NCI-H128 (cell line): ENCODE measurements at regions not wholly inside any gene's neighbourhood (a gene's known extent, or its start where the extent isn't known, plus 50 kb on each side); places are given as distances from the start of the nearest gene placed in this dataset.

Experiments
- DNase-seq: peaks from one replicate; lab custom pipeline; 2025; ENCODE audit not compliant: unreplicated experiment; lab: John Stamatoyannopoulos, UW

DNA sequence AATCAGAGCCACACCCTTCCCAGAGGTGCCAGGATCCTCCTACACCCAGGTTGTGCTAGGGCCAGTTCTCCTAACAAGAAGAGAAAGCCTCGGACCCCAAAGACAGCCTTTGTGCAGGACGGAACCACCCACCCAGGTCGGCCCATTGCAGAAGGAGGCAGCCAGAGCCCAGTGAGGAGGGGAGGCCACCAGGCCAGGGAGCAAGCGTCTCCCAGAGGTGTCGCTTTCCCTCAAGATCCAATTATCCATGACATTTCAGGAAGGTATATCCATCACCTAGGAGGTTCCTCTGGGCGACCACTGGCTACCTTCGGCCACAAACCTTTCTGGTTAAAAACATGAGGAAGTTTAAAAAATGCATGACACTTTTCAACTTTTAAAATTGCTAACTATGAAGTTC is 87.4 kb upstream of the THBS2 start:
- no peak for DNase-seq

GRCh38 chr6:169340395-169340794 is 86.7 kb upstream of the THBS2 start:
- DNase-seq: no peak

DNA sequence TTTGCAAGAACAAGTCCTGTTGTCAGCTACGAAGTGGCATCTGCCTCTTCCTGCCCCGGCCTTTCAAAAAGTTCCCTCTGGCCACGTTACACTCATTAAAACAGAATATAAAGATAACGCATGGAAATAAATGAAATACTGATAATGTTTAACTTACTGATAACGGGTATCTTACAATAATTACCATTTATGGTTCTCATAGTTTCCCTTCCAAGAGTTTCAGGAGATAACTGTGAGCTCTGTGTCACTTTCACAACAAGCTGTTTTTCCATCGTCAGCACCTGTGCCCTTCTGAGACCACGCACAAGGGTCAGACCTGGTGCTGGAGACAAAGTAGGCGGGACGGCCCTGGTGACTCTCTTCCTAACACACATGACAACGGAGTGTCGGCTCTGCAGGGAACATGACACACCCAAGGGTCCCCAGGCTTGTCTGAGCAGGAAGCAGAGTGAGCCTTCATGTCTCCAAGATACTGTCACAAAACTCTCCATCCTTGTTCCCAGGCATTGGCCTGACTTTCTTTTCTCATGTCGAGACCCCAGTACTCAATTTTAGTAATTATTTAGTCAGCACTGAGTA is 86.2 kb upstream of the THBS2 start:
- DNase-seq: no peak

GRCh38 chr6:169339025-169339424 is 85.4 kb upstream of the THBS2 start:
- no peak for DNase-seq

DNA sequence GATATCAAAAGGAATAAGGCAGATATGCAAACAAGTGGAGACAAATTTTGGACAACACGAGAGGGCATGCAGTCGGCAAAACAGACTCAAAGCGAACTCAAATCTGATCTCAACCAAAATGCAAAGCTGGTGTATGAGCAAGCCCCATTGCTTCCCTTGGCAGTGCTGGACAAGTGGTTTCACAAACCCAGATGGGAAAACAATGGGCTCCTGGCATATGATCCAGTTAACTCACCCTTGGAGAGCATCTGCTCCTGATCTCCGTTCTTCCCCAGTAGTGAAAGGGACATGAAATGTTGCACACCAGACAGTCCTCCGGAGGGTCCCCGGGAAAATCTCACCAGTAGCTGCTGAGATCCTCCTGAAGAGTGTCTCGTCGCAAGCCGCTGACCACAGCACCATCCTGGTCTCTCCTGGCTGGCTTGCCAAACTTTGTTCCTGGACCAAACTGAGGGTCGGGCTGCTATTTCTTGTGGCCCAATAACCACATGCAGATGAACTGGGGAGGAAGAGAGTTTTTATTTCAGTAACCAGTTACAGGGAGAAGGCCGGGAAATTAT is 84.3 kb upstream of the THBS2 start:
- DNase-seq: no peak

DNA sequence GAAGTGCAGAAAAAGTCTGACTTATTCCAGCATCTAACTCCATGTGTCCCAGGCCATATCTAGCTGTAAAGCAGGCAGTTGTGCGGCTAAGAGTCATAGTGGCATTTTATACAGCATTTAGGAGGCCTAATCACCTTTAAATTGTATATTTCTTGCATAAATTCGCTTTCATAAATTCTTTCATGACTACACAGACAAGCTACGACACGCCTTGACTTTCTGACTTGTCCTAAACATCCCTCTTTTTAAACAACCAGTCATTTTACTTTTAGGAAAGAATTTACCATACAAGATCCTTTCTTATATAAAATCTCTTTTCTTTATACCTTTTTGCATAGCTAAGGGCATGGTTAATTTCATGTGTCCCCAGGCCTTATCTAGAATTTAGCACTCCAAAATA is 81.7 kb upstream of the THBS2 start:
- DNase-seq: no peak

- DNase-seq: no peak
These were observed 78.6 kb upstream of the THBS2 start for GRCh38 chr6:169332250-169332649.

DNA sequence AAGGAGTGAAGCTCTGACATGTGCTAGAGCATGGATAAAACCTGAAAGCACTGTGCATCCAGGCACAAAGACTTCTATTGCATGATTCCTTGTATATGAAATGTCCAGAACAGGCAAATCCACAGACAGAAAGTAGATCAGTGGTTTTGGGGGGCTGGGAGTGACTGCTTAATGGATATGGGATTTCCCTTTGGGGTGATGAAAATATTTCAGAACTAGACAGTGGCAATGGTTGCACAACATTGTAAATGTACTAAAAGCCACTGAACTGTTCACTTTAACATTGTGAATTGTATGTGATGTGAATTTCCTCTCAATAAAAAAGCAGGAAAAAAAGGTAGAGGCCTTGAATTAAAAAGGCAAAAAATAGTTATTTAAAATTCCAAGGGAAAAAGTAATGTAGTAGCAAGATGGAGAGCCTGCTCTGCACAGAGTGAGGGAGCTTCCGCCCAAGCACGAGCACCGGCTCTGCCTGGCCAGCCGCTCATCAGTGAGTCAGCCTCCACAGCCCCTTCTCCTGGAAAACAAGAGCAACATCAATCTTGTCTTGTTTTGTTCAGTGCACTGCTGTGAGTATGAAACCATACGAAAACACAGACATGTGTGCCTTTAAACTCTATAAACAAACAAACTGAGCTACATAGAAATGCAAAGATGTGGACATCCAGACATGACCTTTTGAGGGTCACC is 74.6 kb upstream of the THBS2 start:
- no peak for DNase-seq

GRCh38 chr6:169326067-169326799 is 72.6 kb upstream of the THBS2 start:
- DNase-seq: no peak

DNA sequence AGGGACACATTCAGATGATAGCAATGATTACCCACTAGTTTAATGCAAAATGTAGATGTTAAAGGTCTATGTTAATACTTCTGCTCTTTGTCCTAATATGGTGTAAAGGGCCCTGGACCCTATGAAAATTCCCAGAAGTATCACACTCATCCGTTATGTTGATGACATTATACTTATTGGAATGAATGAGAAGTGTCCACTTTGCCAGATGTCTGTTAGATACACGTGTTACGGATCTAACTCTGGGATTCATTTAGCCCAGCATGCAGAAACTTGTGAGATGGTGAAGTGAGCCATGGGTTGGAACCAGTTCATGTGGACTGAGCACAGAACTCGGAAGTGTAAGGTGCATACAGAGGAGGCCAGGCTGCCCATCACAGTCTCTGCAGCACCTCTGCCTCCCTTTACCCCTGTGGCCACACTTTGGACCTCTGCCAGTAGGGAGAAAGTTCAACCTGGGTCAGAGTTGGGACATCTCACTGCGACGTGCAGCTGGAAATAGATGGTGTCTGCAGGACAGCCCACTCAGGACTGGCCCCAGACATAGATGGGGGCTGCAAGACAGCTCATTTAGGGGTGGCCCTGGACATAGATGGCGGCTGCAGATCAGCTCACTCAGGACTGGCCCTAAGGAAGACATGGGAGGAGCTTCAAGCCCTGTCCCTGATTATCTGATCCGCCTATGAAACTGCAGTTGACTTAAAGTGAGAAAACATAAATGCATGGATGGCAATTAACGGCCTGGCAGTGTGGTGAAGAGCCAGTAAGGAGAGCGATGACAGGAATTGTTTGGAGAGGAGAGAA is 71.2 kb upstream of the THBS2 start:
- no peak for DNase-seq

GRCh38 chr6:169324086-169324485 is 70.4 kb upstream of the THBS2 start:
- DNase-seq: no peak

GRCh38 chr6:169323221-169323620 is 69.6 kb upstream of the THBS2 start:
- no peak for DNase-seq

DNA sequence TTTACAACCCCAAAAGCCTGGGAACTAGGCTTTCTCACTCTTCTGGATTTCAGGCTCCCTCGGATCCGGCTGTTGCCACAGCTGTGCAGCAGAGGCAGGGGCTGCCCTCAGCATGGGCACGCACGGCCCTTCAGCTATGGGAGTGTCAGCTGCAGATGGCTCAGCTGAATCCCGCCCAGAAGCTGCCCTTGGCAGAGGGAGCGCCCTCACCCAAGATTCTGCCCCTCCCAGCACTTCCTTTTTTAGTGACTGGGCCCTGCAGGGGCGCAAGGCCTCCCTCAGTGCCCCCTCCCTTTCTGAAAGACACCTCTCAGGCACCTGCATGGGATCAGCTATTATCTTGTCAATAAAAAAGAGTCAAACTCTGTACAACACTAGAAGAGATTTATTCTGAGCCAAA is 67.9 kb upstream of the THBS2 start:
- DNase-seq: no peak

DNA sequence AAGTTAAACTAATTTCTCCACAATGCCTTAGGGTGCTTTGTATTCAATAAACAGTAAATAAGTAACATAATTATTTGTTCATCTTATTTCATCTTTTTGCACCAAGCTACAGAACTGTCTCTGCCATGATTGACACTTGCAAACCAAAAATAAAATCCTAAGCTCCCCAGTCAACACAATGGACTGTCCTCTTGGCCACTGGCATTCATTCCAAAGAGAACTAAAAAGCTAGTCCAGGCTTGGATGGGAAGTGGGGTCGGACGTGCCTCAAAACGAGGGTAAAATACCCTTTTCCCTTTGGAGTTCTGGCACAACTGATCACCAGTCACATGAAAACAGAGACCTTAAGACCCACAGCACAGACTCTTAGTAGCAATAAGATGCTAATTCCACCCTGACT is 66.4 kb upstream of the THBS2 start:
- no peak for DNase-seq

DNA sequence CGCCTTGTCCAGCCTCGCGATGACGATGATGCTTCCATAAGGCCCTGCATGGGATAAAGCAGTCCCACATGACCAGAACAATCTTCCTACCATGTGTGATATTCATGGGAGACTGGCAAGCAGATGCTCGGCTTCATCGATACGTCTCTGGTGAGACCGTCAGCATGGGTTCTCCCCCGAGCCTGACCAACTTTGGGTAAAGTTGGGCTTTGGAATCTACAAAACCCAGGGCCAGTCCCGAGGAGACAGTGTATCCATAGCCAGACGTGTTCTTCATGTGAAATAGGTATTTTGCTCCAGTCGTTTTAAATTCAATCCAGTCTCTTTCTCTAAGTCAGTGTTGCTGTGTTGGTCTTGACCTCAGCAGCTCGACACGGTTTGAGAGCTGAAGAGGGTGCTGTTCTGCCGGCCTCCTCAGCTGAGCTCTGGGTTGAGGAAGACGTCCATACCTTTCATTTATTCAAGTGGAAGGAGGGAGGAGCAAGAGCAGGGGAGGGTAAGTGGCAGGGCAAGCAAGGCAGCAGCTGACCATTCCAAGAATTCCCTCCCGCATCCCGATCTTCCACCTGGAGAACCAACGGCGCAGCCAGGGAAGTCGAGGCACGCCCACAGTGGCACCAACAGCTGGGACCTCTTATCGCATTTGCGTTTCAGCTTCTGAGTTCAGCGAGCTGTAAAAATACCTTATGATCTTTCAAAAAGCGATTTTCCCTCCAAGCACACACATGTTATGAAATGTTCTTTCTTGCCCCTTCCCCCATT is 64.0 kb upstream of the THBS2 start:
- DNase-seq: no peak

DNA sequence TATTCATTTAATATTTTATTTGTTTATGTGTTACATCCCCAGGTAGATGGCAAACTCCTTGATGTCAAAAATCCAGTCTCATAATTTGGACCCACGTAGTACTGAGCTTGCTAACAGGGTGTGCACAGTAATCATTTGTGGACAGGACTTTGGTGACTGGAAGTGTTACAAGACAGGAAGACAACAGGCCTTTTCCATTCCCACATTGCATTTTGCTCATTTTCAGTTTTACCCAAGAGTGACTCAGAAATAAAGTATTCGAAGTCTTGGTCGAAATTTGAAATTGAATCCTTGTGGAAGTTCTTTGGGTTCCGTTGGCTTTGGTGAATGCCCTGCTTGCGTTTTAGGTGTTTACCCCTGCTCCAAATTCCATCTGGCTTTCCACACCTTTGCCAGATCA is 63.0 kb upstream of the THBS2 start:
- no peak for DNase-seq

DNA sequence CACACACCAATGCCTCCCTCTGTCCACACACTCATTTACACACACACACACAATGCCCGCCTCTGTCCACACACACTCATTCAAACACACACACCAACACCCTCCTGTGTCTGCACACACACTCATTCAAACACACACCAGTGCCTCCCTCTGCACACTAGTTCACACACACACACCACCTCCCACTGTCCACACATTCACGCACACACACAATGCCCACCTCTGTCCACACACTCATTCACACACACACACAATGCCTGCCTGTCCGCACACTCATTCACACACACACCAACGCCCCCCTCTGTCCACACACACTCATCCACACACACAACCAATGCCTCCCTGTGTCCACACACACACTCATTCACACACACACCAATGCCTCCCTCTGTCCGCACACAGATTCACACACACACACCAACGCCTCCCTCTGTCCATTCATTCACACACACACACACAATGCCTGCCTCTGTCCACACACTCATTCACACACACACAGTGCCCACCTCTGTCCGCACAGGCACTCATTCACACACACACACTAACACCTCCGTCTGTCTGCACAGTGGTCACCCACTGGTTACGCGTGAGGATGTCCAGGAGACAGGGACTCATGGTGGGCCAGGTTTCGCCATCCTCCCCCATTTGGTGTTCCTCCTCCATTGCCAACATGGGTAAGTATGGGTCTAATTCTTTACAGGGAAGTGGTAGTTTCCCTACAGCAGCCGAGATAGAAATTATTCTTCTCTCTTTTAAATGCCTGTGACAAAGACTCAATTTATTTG is 62.4 kb upstream of the THBS2 start:
- DNase-seq: no peak

- no peak for DNase-seq
These were observed 59.8 kb upstream of the THBS2 start for GRCh38 chr6:169313347-169314010.

DNA sequence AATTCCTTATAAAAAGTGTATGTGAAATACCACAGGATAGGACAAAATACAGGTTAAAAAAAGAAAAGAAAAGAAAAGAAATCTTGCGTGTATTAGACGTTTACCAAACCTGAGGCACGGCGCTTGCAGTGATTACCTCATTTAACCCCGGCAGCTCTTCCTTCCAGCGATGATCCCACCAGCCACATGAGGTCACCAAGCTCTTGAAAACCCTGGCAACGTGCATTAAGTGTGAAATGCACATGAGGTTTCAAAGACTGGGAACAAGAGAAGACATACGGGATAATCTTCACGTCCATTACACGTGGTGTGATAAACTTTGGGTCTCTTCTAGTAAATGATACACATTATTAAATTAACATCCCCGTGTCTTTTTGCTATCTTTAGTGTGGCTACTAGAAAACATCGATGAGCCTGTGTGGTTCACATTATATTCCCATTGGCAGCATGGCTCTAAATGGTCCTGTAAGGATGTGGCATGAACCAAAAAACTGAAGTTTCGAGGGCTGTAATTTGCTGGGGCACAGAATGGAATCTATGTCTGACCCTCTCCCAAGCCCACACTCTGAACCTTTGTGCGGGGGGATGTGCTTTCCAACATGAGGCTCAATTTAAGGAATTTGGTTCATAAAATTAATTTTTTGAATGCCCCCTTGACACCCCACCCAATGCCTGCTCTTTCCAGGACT is 59.2 kb upstream of the THBS2 start:
- no peak for DNase-seq
